ENCODE measurements at regions not wholly inside any gene's neighbourhood (a gene's known extent, or its start where the extent isn't known, plus 50 kb on each side); places are given as distances from the start of the nearest gene placed in this dataset.

DNA sequence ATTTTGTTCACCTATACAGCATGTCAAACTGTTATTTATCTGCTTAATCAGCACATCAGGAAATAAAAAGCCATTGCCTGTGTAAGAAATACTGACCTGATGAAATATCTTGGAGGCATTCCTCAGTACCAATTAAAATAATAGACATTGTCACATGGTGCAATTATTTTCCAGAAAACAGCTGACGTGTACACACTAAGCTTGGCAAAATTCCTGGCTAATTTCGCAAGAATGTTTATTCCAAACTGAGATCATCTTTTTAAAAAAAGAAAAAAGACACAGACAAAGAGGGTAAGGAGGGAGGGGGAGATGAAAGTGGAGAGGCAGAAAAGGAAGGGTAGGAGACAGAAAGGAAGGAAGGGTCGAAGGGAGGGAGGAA, 61.9 kb upstream of the NFKB1 start:
- Histone ChIP-seq H3K27ac (peak overlapping the region; percentile 26 to 91 (median 70)), H3K4me3 (no peak overlapping the region), H3K36me3 (no peaks in the 10 kb centered on the region), H3K9me3 (no peaks in the 10 kb centered on the region), H3K4me1 (peaks cover 0 to 23% (median 13%) of the 10 kb centered on the region in 4 donors), H3K27me3 (no peaks in the 10 kb centered on the region)
- WGBS, 2 donors: 4 to 11% methylated on average over 3 of the region's 3 CpGs
- no peak for TF ChIP-seq POLR2A (IDR thresholded peaks at IDR 0.05)
- TF ChIP-seq EP300 (IDR thresholded peaks at IDR 0.05): peak; percentile 84 to 85
- peak in 1 of 2 donors; percentile 85 for DNase-seq (ENCODE audit: low spot score in 2 of 2)

DNA sequence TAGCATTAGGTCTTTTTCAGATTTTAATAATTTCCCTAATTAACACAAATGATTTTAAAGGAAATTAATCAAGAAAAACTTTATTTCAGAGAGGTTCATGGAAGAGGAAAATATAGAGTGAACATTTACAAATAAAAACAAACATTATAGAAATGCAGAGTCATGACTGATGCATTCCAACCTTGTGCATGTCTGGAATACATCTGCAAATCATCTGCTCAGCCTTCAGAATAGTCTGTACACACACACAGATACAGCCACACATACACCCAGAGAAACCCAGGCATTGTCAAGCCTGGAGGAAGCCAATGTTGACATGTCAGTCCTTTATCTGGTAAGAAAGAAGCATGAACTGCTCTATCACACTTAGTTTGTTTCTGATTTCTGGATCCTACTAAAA, 61.3 kb upstream of the NFKB1 start:
- Histone ChIP-seq H3K27me3 (no peaks in the 10 kb centered on the region), H3K9me3 (no peaks in the 10 kb centered on the region), H3K27ac (peak overlapping the region; percentile 26 to 91 (median 70)), H3K4me3 (no peak overlapping the region), H3K36me3 (no peaks in the 10 kb centered on the region), H3K4me1 (peaks cover 0 to 23% (median 13%) of the 10 kb centered on the region in 4 donors)
- DNase-seq (ENCODE audit: low spot score in 2 of 2): peak in 1 of 2 donors; percentile 17
- TF ChIP-seq POLR2A (IDR thresholded peaks at IDR 0.05) (no peak), EP300 (IDR thresholded peaks at IDR 0.05) (no peak)

DNA sequence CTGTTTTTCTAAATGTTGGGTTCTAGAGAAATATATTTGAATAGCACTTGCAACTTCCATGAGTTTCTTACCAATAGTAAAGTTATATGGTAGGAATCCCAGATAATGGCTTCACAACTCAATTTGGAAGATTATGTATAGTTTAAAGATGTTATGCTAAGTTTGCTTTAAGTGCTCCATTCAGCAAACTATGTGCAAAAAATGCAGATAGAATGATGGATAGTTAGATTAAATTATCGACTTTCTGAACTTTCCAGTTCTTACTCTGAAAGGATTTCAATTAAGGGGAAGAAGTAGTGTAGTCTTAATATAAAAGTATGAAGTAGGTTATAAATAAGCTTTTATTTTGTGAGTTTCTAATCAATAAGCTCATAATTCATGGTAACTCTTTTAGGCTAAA, 60.7 kb upstream of the NFKB1 start:
- 94 to 98% methylated on average over 1 of the region's 1 CpG for WGBS, 2 donors
- H3K9me3 ChIP-seq: no peaks in the 10 kb centered on the region
- H3K27me3 ChIP-seq: no peaks in the 10 kb centered on the region
- no peak overlapping the region for H3K4me3 ChIP-seq
- no peak for DNase-seq (ENCODE audit: low spot score in 2 of 2)
- H3K36me3 ChIP-seq: no peaks in the 10 kb centered on the region
- H3K27ac ChIP-seq: peak overlapping the region in 1 of 4 donors; percentile 91
- H3K4me1 ChIP-seq: peaks cover 0 to 23% (median 13%) of the 10 kb centered on the region in 4 donors
- TF ChIP-seq POLR2A (IDR thresholded peaks at IDR 0.05): no peak
- TF ChIP-seq EP300 (IDR thresholded peaks at IDR 0.05): no peak
- TF ChIP-seq, protein P1, sequence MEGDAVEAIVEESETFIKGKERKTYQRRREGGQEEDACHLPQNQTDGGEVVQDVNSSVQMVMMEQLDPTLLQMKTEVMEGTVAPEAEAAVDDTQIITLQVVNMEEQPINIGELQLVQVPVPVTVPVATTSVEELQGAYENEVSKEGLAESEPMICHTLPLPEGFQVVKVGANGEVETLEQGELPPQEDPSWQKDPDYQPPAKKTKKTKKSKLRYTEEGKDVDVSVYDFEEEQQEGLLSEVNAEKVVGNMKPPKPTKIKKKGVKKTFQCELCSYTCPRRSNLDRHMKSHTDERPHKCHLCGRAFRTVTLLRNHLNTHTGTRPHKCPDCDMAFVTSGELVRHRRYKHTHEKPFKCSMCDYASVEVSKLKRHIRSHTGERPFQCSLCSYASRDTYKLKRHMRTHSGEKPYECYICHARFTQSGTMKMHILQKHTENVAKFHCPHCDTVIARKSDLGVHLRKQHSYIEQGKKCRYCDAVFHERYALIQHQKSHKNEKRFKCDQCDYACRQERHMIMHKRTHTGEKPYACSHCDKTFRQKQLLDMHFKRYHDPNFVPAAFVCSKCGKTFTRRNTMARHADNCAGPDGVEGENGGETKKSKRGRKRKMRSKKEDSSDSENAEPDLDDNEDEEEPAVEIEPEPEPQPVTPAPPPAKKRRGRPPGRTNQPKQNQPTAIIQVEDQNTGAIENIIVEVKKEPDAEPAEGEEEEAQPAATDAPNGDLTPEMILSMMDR (IDR thresholded peaks at IDR 0.05): no peak

DNA sequence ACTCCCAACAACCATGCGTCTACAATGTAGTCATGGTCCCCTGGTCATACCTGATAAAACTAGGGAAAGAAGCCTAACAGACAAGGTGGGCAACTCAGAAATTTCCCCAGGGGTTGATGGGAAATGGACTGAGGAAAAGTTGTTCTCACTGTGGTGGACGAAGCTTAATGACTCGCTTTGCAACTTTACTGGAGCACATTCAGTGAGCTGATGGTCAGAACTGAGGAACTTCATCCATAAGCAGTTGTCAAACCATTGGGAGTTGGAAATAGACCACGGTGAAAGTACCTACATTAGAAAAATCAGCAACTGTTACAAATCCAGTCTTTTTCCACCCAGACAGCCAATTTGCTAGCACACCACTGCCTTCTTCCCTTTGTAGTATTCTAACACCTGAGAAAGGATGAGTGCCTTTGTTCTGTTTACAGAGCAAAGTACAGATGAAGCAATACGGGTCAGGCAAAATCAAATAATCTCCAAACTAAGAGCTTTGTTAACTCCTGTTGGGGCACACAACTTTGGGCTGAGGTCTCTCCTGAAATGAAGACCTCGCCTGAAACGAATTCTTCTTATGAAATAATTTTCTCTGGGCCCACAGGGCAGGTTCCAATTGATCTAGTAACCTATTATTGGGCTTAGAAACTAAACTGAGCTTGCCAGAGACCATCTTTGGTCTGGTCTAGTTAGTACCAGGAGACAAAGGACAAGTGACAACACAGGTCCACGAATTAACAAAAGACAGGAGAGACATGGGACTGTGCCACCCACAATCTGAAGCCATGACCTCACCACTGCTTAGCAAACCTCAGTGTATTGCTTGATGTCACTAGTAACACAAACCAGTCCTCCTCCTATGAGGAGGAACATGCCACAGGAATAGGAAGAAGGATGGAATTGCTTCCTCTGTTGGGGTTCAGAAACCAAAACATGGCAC, 58.9 kb upstream of the NFKB1 start:
- H3K4me1 ChIP-seq: peaks cover 0 to 23% (median 13%) of the 10 kb centered on the region in 4 donors

DNA sequence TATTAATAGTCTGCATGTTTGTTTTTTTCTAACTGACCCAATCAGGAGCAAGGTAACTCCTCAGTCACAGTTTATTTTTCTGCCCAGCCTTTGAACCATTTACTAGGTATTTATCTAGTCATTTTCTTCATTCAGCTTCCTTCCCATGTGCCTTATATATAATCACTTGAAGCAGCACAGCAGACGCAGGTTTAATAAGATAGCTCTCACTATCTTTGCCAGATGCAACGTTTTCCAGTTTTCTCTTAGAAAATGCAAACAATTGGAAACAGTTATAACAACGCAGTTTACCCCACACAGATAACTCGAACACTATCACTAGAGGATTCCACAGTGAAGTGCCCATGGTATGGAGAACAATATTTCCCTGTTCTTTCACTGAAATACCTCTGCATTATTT, 56.4 kb upstream of the NFKB1 start:
- TF ChIP-seq, protein P1 (IDR thresholded peaks at IDR 0.05): no peak
- TF ChIP-seq EP300 (IDR thresholded peaks at IDR 0.05) (no peak), POLR2A (IDR thresholded peaks at IDR 0.05) (no peak)
- WGBS, 2 donors: 58 to 64% methylated on average over 4 of the region's 4 CpGs
- peaks cover 0 to 7% (median 2%) of the 10 kb centered on the region in 4 donors for H3K4me1 ChIP-seq

More for the DNA sequence above, 58.9 kb upstream of the NFKB1 start:
- H3K36me3 ChIP-seq: no peaks in the 10 kb centered on the region
- 90 to 92% methylated on average over 8 of the region's 8 CpGs for WGBS, 2 donors
- no peak for DNase-seq (ENCODE audit: low spot score in 2 of 2)
- no peaks in the 10 kb centered on the region for H3K9me3 ChIP-seq
- no peak overlapping the region for H3K27ac ChIP-seq
- H3K27me3 ChIP-seq: no peaks in the 10 kb centered on the region
- TF ChIP-seq POLR2A (IDR thresholded peaks at IDR 0.05) (no peak), EP300 (IDR thresholded peaks at IDR 0.05) (no peak)
- TF ChIP-seq, protein P1 (IDR thresholded peaks at IDR 0.05): no peak
- no peak overlapping the region for H3K4me3 ChIP-seq

DNA sequence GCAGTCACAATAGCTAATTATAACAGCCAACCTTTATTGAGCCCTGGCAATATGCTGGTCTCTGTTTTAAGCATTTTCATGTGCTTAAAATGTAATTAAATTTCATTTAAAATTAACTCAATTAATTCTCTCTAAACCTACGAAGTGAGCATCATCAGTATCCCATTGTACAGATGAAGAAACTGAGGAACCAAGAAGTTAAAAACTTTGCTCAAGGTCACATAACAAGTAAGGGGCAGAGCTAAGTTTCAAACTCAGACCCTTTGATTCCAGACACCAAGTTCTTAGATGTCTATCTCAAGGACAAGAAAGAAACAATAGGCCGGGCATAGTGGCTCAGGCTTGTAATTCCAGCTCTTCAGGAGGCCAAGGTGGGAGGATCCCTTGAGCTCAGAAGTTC, 55.9 kb upstream of the NFKB1 start:
- 89 to 96% methylated on average over 2 of the region's 2 CpGs for WGBS, 2 donors
- Histone ChIP-seq H3K27me3 (no peaks in the 10 kb centered on the region), H3K4me1 (peaks cover 0 to 2% (median under 1%) of the 10 kb centered on the region in 4 donors), H3K36me3 (no peaks in the 10 kb centered on the region), H3K4me3 (no peak overlapping the region), H3K9me3 (no peaks in the 10 kb centered on the region), H3K27ac (no peak overlapping the region)
- DNase-seq (ENCODE audit: low spot score in 2 of 2): no peak
- TF ChIP-seq POLR2A (IDR thresholded peaks at IDR 0.05) (no peak), EP300 (IDR thresholded peaks at IDR 0.05) (no peak)
- TF ChIP-seq, protein P1 (IDR thresholded peaks at IDR 0.05): no peak

More for the DNA sequence above, 56.4 kb upstream of the NFKB1 start:
- Histone ChIP-seq H3K27me3 (no peaks in the 10 kb centered on the region), H3K9me3 (no peaks in the 10 kb centered on the region), H3K27ac (no peak overlapping the region), H3K36me3 (no peaks in the 10 kb centered on the region), H3K4me3 (no peak overlapping the region)
- DNase-seq (ENCODE audit: low spot score in 2 of 2): no peak
